CD14-positive monocyte (primary cell): ENCODE measurements at regions not wholly inside any gene's neighbourhood (a gene's known extent, or its start where the extent isn't known, plus 50 kb on each side); places are given as distances from the start of the nearest gene placed in this dataset.

ENCODE experiments used
- DNase-seq, 3 donors: peaks; one replicate each; pipeline ENCODE4 v3.0.0-alpha.2; 2011 to 2022
- H2AFZ ChIP-seq: 2 replicates; pipeline ENCODE4 v1.6.0; 2012; ENCODE audit warnings: mild to moderate bottlenecking, low read depth, low read length, inconsistent platforms; ENCODE audit not compliant: insufficient read depth, poor library complexity, severe bottlenecking
- H3K27ac ChIP-seq, 2 donors: 1 replicate in 1 of 2; 2 replicates in 1 of 2; pipeline ENCODE4 v1.5.1; 2012 to 2013; ENCODE audit warnings: low read length in 2 of 2, control low read depth in 1 of 2, inconsistent platforms in 1 of 2, low read depth in 1 of 2, mild to moderate bottlenecking in 1 of 2
- H3K27me3 ChIP-seq, 2 donors: one replicate each; pipeline versions ENCODE4 v1.6.0 to v1.6.1; 2011 to 2013; ENCODE audit warnings: low read length in 2 of 2; ENCODE audit not compliant: control insufficient read depth in 2 of 2, insufficient read depth in 2 of 2
- H3K36me3 ChIP-seq, 2 donors: replicated peaks in 1 of 2; 1 replicate in 1 of 2; 2 replicates in 1 of 2; pipeline versions ENCODE4 v1.5.1 to v1.6.1; 2012 to 2013; ENCODE audit warnings: low read length in 2 of 2, control low read depth in 1 of 2, inconsistent platforms in 1 of 2, mild to moderate bottlenecking in 1 of 2; ENCODE audit not compliant: insufficient read depth in 2 of 2, control insufficient read depth in 1 of 2
- H3K4me1 ChIP-seq, 2 donors: 1 replicate in 1 of 2; 2 replicates in 1 of 2; pipeline versions ENCODE4 v1.5.1 to v1.6.1; 2012 to 2013; ENCODE audit warnings: low read length in 2 of 2, control low read depth in 1 of 2, inconsistent platforms in 1 of 2, mild to moderate bottlenecking in 1 of 2, moderate library complexity in 1 of 2; ENCODE audit not compliant: insufficient read depth in 2 of 2, control insufficient read depth in 1 of 2
- H3K4me2 ChIP-seq: replicated peaks from 2 replicates; pipeline ENCODE3; 2012; ENCODE audit warnings: low read length, moderate library complexity, mild to moderate bottlenecking; ENCODE audit not compliant: poor library complexity, severe bottlenecking; ENCODE audit errors: extremely low read depth
- H3K4me3 ChIP-seq, 3 experiments: fragments of 200-600 bp in 1 of 3; sonication (generic) in 1 of 3; replicated peaks in 1 of 3; 1 replicate in 2 of 3; 2 replicates in 1 of 3; pipeline ENCODE4 v1.5.1; 2011 to 2013; ENCODE audit warnings: low read length in 3 of 3, mild to moderate bottlenecking in 3 of 3, control low read depth in 2 of 3, low read depth in 2 of 3, inconsistent platforms in 1 of 3, moderate library complexity in 1 of 3
- H3K79me2 ChIP-seq: 2 replicates; pipeline ENCODE4 v1.6.0; 2012; ENCODE audit warnings: mild to moderate bottlenecking, control low read depth, inconsistent platforms, low read length, moderate library complexity; ENCODE audit not compliant: insufficient read depth
- H3K9ac ChIP-seq: 2 replicates; pipeline ENCODE4 v1.6.0; 2017; ENCODE audit warnings: low read length, mild to moderate bottlenecking; ENCODE audit not compliant: insufficient read depth, poor library complexity, severe bottlenecking
- H3K9me3 ChIP-seq, 2 donors: replicated peaks in 1 of 2; 1 replicate in 1 of 2; 2 replicates in 1 of 2; pipeline versions ENCODE4 v1.5.1 to v1.6.1; 2012 to 2013; ENCODE audit warnings: low read length in 2 of 2, control low read depth in 1 of 2; ENCODE audit not compliant: control insufficient read depth in 1 of 2, insufficient read depth in 1 of 2
- H4K20me1 ChIP-seq: 2 replicates; pipeline ENCODE4 v1.6.0; 2012; ENCODE audit warnings: mild to moderate bottlenecking, low read length, control low read depth, moderate library complexity; ENCODE audit not compliant: insufficient read depth
- H3K27ac Mint-ChIP-seq, 7 donors: one replicate each; pipeline ENCODE4 v1.8.0; 2020; ENCODE audit warnings: mild to moderate bottlenecking in 7 of 7, mixed read lengths in 7 of 7, moderate library complexity in 6 of 7, inconsistent platforms in 2 of 7
- H3K27me3 Mint-ChIP-seq, 3 donors: one replicate each; pipeline ENCODE4 v1.8.0; 2021 to 2022; ENCODE audit warnings: low read depth in 3 of 3, mild to moderate bottlenecking in 3 of 3, mixed read lengths in 3 of 3, moderate library complexity in 3 of 3, inconsistent platforms in 1 of 3
- H3K36me3 Mint-ChIP-seq, 2 donors: one replicate each; pipeline ENCODE4 v1.8.0; 2020; ENCODE audit warnings: mixed read lengths in 2 of 2, inconsistent platforms in 1 of 2, mild to moderate bottlenecking in 1 of 2
- H3K4me1 Mint-ChIP-seq: one replicate; pipeline ENCODE4 v1.8.0; 2020; ENCODE audit warnings: mild to moderate bottlenecking, mixed read lengths
- H3K4me3 Mint-ChIP-seq, 2 donors: one replicate each; pipeline ENCODE4 v1.8.0; 2020; ENCODE audit warnings: mild to moderate bottlenecking in 2 of 2, mixed read lengths in 2 of 2, moderate library complexity in 1 of 2
- H3K9me3 Mint-ChIP-seq, 7 donors: one replicate each; pipeline ENCODE4 v1.8.0; 2020 to 2022; ENCODE audit warnings: mixed read lengths in 7 of 7, mild to moderate bottlenecking in 6 of 7, moderate library complexity in 6 of 7, inconsistent platforms in 2 of 7
- CTCF ChIP-seq: fragments of 200-600 bp; IDR thresholded peaks from one replicate; pipeline ENCODE4 v1.8.0; 2022; ENCODE audit warnings: antibody characterized with exemption, mild to moderate bottlenecking
- WGBS: methylation state at CpG from one replicate; pipeline ENCODE4 v1.1.5; 2013; ENCODE audit warnings: missing lambda C conversion rate; ENCODE audit not compliant: insufficient coverage; 5-methylcytosine and 5-hydroxymethylcytosine counted together
- intact Hi-C, 2 donors: fragments of 100-400 bp; cut with micrococcal nuclease; formaldehyde crosslinking; loops; one replicate each; pipeline versions ENCODE4 v1.15.0 to v1.15.1; 2023

GRCh38 chr10:21280037-21280436 lies 245.4 kb downstream of the SKIDA1 start:
- no peak for DNase-seq
- Mint-ChIP-seq H3K9me3 (peaks cover 0 to 3% (median 0%) of the 10 kb centered on the region in 7 donors), H3K27me3 (peaks cover 0 to 3% (median 2%) of the 10 kb centered on the region in 3 donors), H3K4me1 (no peaks in the 10 kb centered on the region), H3K27ac (no peak overlapping the region), H3K36me3 (no peaks in the 10 kb centered on the region), H3K4me3 (no peak overlapping the region)
- Histone ChIP-seq H3K4me3 (no peak overlapping the region), H4K20me1 (no peaks in the 10 kb centered on the region), H3K9me3 (no peaks in the 10 kb centered on the region), H3K36me3 (no peaks in the 10 kb centered on the region), H3K79me2 (no peaks in the 10 kb centered on the region), H3K9ac (no peak overlapping the region), H3K27ac (no peak overlapping the region), H3K4me1 (no peaks in the 10 kb centered on the region), H3K27me3 (no peaks in the 10 kb centered on the region), H3K4me2 (no peak overlapping the region), H2AFZ (no peak overlapping the region)
- 96% methylated on average over 4 of the region's 5 CpGs for WGBS
- TF ChIP-seq CTCF, result no peak
- intact Hi-C loops, result no loop called here

GRCh38 chr10:21279217-21279575 lies 246.3 kb downstream of the SKIDA1 start:
- intact Hi-C loops, result no loop called here
- Mint-ChIP-seq H3K4me3 (no peak overlapping the region), H3K9me3 (peaks cover 0 to 3% (median 0%) of the 10 kb centered on the region in 7 donors), H3K27ac (no peak overlapping the region), H3K4me1 (no peaks in the 10 kb centered on the region), H3K36me3 (no peaks in the 10 kb centered on the region), H3K27me3 (peaks cover 0 to 3% (median 2%) of the 10 kb centered on the region in 3 donors)
- no peak overlapping the region for H3K4me3 ChIP-seq
- no peak for DNase-seq
- H3K79me2 ChIP-seq, result no peaks in the 10 kb centered on the region
- H3K27ac ChIP-seq, result no peak overlapping the region
- no peak overlapping the region for H3K4me2 ChIP-seq
- no peaks in the 10 kb centered on the region for H3K9me3 ChIP-seq
- H2AFZ ChIP-seq, result no peak overlapping the region
- H3K4me1 ChIP-seq, result no peaks in the 10 kb centered on the region
- H4K20me1 ChIP-seq, result no peaks in the 10 kb centered on the region
- TF ChIP-seq CTCF, result no peak
- H3K27me3 ChIP-seq, result no peaks in the 10 kb centered on the region
- 84% methylated on average over 3 of the region's 3 CpGs for WGBS
- no peaks in the 10 kb centered on the region for H3K36me3 ChIP-seq
- H3K9ac ChIP-seq, result no peak overlapping the region
